ENCODE measurements at regions not wholly inside any gene's neighbourhood (a gene's known extent, or its start where the extent isn't known, plus 50 kb on each side); places are given as distances from the start of the nearest gene placed in this dataset.
"Not testable (repeated sequence)": the region's sequence is repeated elsewhere in the genome, so short reads cannot be mapped to it uniquely, and the experiment has no call there.

DNA sequence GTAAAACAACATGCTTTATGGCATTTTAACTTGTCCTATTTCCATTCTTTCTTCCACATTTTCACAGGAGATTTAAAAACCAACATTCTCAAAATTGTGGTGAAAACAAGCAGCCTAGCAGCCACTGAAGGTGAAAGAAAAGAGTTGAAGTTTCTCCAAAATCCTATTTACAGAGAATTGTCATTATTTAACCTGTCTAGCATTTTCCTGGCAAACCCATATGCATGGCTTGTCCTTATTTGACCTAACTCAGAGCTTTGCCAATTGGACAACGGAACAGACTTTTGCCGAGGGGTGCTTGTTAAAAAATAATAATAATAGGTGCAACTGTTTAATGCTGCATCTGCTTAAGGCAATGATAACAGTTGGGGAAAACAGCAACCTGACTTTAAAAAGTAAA lies 80.4 kb upstream of the PCSK5 start:
- DNase-seq = no peak

DNA sequence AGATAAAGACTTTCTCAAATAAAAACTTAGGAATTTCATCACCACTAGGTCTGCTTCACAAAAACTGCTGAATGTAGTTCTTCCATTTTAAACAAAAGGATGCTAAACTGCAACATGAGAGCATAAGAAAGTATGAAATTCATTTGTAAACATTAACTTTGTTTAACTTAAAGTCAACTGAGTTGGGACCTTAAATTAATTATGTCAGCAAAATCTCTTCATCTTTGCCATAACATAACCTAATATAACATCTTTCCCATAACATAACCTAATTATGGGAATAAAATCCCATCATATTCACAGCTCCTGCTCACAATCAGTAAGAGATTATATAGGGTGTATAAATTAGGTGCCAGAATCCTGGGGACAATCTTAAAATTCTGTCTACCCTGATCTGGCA lies 78.8 kb upstream of the PCSK5 start:
- DNase-seq = no peak

DNA sequence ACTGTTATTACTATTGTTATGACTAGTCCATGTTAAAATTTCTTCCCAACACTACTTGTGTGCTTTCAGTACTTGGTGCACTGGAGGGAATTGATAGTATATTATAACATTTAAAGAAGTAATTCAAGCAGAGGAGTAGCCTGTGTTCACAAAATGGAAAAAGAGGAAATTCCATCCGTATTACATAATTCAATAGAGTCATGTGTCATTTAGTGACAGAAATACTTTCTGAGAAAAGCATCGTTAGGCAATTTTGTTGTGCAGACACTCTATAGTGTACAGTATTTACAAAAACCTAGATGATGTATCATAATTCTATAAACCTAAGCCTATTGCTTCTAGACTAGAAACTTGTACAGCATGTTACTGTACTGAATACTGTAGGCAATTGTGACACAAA lies 78.3 kb upstream of the PCSK5 start:
- no peak for DNase-seq

DNA sequence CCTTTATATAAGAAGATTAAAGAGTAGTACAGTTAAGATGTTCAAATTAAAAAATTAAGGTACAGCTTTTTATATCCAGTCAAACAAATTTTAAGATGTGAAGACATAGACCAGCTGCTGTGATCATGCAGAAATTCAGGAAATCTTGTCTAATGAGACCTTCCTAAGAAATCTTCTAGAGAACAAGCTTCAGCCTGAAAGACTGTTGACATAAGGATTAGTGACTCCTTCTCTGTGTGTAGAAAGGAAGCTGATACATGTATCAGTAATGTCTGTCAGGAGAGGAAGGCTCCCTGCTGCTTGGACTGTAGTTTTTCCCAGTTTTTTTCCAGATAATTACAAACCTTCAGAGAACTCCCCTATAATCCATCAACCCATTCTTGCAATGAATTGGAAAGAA lies 75.8 kb upstream of the PCSK5 start:
- no peak for DNase-seq

DNA sequence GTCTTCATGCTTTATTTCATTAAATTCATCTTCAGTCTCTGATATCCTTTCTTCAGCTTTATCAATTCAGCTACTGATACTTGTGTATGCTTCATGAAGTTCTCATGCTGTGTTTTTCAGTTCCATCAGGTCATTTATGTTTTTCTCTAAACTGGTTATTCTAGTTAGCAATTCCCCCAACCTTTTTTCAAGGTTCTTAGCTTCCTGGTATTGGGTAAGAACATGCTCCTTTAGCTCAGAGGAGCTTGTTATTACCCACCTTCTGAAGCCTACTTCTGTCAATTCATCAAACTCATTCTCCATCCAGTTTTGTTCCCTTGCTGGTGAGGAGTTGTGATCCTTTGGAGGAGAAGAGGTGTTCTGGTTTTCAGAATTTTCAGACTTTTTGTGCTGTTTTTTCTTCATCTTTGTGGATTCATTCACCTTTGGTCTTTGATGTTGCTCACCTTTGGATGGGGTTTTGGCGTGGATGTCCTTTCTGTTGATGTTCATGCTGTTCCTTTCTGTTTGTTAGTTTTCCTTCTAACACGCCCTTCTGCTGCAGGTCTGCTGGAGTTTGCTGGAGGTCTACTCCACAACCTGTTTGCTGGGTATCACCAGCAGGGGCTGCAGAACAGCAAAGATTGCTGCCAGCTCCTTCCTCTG lies 69.9 kb upstream of the PCSK5 start:
- DNase-seq = not testable (repeated sequence)

DNA sequence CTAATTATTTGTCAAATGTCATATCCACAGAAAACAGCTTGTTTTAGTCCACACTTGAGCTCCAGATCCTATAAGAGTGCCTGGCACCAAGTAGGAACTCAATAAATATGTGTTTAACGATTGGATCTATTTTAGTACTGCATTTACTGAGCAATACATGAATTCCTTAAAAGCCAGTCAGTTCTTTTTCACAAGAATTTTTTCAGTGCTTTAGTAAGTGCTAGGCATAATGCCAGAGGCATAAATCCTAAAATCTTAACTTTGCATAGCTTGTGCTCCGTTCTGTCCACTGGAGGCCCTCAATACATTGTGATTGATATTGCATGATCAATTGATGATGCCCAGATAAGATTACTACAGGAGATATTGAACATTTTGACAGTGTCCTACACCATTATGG lies 67.3 kb upstream of the PCSK5 start:
- DNase-seq = no peak

DNA sequence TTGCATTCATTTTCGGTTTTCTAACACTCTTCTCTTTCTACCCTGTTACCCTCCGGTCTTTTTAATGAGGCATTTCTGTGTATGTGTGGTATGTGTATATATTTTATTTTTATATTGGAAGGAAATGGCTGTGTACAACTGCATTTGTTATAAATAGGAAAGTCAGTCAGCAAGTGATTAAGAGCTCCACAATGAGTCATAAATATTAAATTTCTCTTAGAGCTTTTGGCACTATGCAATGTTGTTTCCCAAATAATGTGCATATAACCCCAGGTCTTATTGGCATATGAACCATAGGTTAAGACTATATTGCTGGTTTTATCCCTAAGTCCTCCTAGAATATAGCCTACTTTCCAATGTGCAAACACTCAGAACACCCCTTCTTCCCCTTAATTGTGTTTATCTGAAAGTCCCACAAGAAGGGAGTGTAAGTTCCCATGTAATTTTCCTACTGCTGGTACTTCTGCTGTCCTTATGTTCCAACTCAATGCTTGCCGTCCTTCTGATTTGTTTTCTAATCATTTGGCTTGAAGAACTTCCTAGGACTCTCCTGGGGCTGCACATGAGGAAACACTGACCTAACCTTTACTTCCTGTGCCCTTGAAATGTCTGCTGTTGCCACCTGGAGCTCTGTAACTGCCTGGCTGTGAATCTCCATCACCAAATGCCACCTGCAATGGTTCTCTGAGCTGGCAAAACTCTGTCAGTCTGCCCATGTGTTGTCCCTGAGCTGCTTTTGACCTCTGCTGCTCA lies 65.5 kb upstream of the PCSK5 start:
- DNase-seq = no peak

DNA sequence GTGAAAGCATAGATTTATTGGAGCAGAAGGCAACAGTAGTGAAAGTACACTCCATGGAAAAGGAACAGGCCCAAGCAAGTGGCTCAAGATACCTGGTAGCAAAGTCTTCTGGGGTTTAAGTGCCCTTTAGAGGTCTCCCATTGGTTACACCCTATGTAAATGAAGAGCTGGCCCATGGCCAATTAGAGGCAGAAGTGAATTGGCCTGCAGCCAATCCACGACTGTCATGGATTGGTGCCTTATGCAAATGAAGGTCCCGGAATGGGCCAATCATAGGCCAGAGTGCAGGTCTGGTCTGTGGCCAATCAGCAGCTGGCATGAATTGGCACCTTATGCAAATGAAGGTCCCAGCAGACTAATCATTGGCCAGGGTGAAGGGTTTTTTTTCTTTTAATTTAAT lies 64.2 kb upstream of the PCSK5 start:
- DNase-seq = no peak

DNA sequence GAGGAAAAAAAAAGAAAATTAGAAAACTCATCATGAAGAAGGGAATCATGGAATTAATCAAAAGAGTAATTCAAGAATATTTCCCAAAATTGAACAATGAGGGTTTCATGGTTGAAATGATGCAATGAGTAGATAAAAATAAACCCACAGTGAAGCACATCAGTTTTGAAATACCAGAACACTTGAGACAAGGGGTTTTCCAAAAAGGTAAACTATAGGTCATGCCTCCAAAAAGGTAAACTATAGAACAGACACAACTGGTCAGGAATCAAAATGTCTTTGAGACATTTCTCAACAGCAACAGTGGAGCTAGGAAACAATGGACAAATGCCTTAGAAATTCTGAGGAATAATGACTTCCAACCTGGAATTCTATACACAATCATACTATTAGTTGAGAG lies 60.2 kb upstream of the PCSK5 start:
- DNase-seq = no peak

DNA sequence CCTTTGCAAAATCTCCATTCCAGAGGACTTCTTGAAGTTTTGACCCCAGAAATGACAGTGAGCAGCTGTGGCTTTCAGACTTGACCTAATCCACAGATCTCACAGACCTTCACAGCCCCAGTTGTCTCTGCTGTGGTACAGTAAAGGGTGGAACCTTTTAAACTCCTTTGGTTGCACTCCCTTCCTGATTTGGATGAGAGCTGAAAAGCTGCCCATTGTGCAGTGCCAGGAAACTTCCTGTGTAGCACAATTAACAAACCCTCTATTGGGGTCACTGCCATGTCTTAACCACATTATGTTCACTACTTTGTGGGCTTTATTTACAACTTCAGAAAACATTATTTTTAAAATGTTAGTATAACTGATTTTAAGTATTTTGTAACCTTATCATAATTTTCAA lies 56.7 kb upstream of the PCSK5 start:
- DNase-seq = no peak

DNA sequence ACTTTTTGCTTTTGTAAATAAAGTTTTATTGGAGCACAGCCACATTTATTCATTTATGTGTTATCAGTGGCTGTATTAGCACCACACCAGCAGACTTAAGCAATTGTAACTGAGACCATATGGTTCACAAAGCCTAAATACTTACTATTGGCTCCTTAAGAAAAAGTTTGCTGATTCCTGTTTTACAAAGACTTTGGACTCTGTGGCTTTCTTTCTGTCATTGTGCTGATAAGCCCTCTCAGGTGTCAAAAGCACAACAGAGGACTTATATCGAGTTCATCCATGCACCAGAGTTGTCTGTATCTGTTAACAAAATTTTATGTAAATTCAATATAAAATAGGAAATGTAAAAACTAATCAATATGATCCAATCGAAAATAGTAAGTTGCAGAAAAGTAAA lies 55.6 kb upstream of the PCSK5 start:
- no peak for DNase-seq

Data from RPMI8226 (cell line).